ENCODE measurements at regions not wholly inside any gene's neighbourhood (a gene's known extent, or its start where the extent isn't known, plus 50 kb on each side); places are given as distances from the start of the nearest gene placed in this dataset.

DNA sequence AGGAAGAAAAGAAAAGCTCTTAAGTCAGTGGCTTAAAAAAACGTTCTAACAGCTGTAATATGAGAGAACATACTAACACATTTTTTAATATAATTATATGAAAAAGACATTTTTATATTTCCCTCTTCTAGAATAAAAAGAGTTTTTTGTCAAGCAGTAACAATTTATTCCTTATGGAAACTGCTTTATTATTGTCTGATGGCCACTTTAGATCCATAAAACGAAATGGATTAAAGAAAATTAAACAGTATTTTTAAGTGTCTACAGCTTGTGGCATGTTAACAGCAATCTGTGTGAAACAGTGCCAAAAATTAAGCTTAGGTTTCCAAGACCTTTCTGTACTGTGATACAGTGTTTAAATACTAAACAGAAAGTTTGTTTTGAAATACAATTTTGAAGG, 55.5 kb upstream of the TENM3 start:
- H4K20me1 ChIP-seq (ENCODE audit: control insufficient read depth, insufficient read depth), result no peaks in the 10 kb centered on the region
- no peak overlapping the region for H3K4me2 ChIP-seq (ENCODE audit: control insufficient read depth, insufficient read depth)
- no peaks in the 10 kb centered on the region for H3K27me3 ChIP-seq (replicated peaks in 1 of 2; ENCODE audit: control insufficient read depth in 2 of 2, insufficient read depth in 2 of 2, low read length in 1 of 2)
- RAD21 ChIA-PET (ENCODE audit: unreplicated experiment), result no interaction called here
- SMC1A ChIA-PET (ENCODE audit: uncharacterized antibody, unreplicated experiment), result interaction anchor here (0.7 kb wide), 1 partner anchor 329 kb away, joined by 3 read pairs; no protein-coding TSS in a partner anchor
- no peaks in the 10 kb centered on the region for H3K36me3 ChIP-seq (ENCODE audit: control insufficient read depth in 2 of 2, insufficient read depth in 2 of 2, low read length in 1 of 2)
- no peak for TF ChIP-seq TBL1XR1 (IDR thresholded peaks at IDR 0.05; ENCODE audit: low read depth, low read length)
- TF ChIP-seq IKZF1 (conservative IDR thresholded peaks at IDR 0.05), result no peak
- TF ChIP-seq EGR1 (IDR thresholded peaks at IDR 0.05; ENCODE audit: borderline replicate concordance in 1 of 2, low read depth in 2 of 2, low read length in 2 of 2), result no peak
- no peak for TF ChIP-seq SMAD1 (IDR thresholded peaks at IDR 0.05; ENCODE audit: low read depth, partially characterized antibody)
- no peak for TF ChIP-seq TCF3 (IDR thresholded peaks at IDR 0.05; ENCODE audit: borderline replicate concordance, insufficient read depth, low read depth, low read length)
- intact Hi-C loops (cut with micrococcal nuclease; ENCODE audit: unreplicated experiment), result no loop called here
- no TSS peak for BruUV-seq (replicated peaks)
- H3K4me1 ChIP-seq (ENCODE audit: control insufficient read depth, insufficient read depth, low read length), result no peaks in the 10 kb centered on the region
- H3K9ac ChIP-seq (ENCODE audit: control insufficient read depth, insufficient read depth, low read length), result no peak overlapping the region
- no peak overlapping the region for H3K4me3 ChIP-seq
- POLR2A ChIA-PET, result no interaction called here
- 0% methylated on average over 2 of the region's 2 CpGs for WGBS (ENCODE audit: insufficient coverage, insufficient replicate concordance, low lambda C conversion rate, missing lambda C conversion rate)
- no peaks in the 10 kb centered on the region for H3K9me3 ChIP-seq (replicated peaks; ENCODE audit: control insufficient read depth, insufficient read depth, low read length)
- in situ Hi-C loops (cut with MboI), result no loop called here
- H3K27ac ChIP-seq (ENCODE audit: control insufficient read depth, insufficient read depth), result no peak overlapping the region
- no peaks in the 10 kb centered on the region for H3K79me2 ChIP-seq (ENCODE audit: control insufficient read depth, insufficient read depth, low read length)
- FAIRE-seq (no peak), DNase-seq (ENCODE audit: low read depth, low spot score) (no peak), ATAC-seq (no peak)
- CTCF ChIA-PET, result interaction anchor here (0.7 to 1.3 kb wide), 2 partner anchors 10 to 166 kb away, joined by 3 read pairs; no protein-coding TSS in a partner anchor
- H2AFZ ChIP-seq (ENCODE audit: control insufficient read depth, low read depth, low read length), result no peak overlapping the region

GRCh38 chr4:182188622-182189021, 54.6 kb upstream of the TENM3 start:
- WGBS (ENCODE audit: insufficient coverage, insufficient replicate concordance, low lambda C conversion rate, missing lambda C conversion rate), result 2% methylated on average over 3 of the region's 3 CpGs
- Histone ChIP-seq H4K20me1 (ENCODE audit: control insufficient read depth, insufficient read depth) (no peaks in the 10 kb centered on the region), H3K4me2 (ENCODE audit: control insufficient read depth, insufficient read depth) (no peak overlapping the region), H3K4me3 (no peak overlapping the region), H2AFZ (ENCODE audit: control insufficient read depth, low read depth, low read length) (no peak overlapping the region), H3K4me1 (ENCODE audit: control insufficient read depth, insufficient read depth, low read length) (no peaks in the 10 kb centered on the region), H3K36me3 (ENCODE audit: control insufficient read depth in 2 of 2, insufficient read depth in 2 of 2, low read length in 1 of 2) (no peaks in the 10 kb centered on the region), H3K27ac (ENCODE audit: control insufficient read depth, insufficient read depth) (no peak overlapping the region), H3K79me2 (ENCODE audit: control insufficient read depth, insufficient read depth, low read length) (no peaks in the 10 kb centered on the region), H3K27me3 (replicated peaks in 1 of 2; ENCODE audit: control insufficient read depth in 2 of 2, insufficient read depth in 2 of 2, low read length in 1 of 2) (no peaks in the 10 kb centered on the region), H3K9me3 (replicated peaks; ENCODE audit: control insufficient read depth, insufficient read depth, low read length) (no peaks in the 10 kb centered on the region), H3K9ac (ENCODE audit: control insufficient read depth, insufficient read depth, low read length) (no peak overlapping the region)
- no TSS peak for BruUV-seq (replicated peaks)
- no peak for ATAC-seq
- CTCF ChIA-PET, result interaction anchor here (0.5 kb wide), 1 partner anchor 874 kb away, joined by 3 read pairs; no protein-coding TSS in a partner anchor
- intact Hi-C loops (cut with micrococcal nuclease; ENCODE audit: unreplicated experiment), result no loop called here
- RAD21 ChIA-PET (ENCODE audit: unreplicated experiment), result no interaction called here
- SMC1A ChIA-PET (ENCODE audit: uncharacterized antibody, unreplicated experiment), result no interaction called here
- POLR2A ChIA-PET, result no interaction called here
- FAIRE-seq, result no peak
- in situ Hi-C loops (cut with MboI), result no loop called here
- DNase-seq (ENCODE audit: low read depth, low spot score), result no peak
- TF ChIP-seq BCL11A (IDR thresholded peaks at IDR 0.05; ENCODE audit: low read depth, low read length), result no peak
- TF ChIP-seq BACH1 (IDR thresholded peaks at IDR 0.05; ENCODE audit: borderline replicate concordance), result no peak
- TF ChIP-seq NBN (IDR thresholded peaks at IDR 0.05), result no peak
- TF ChIP-seq MTA3 (IDR thresholded peaks at IDR 0.05; ENCODE audit: borderline replicate concordance, low read length), result no peak
- TF ChIP-seq POLR2AphosphoS2 (IDR thresholded peaks at IDR 0.05; ENCODE audit: low read depth, low read length), result no peak
- no peak for TF ChIP-seq KLF5 (IDR thresholded peaks at IDR 0.05; ENCODE audit: partially characterized antibody)
- no peak for TF ChIP-seq ZBTB40 (IDR thresholded peaks at IDR 0.05; ENCODE audit: borderline replicate concordance)
- no peak for TF ChIP-seq RFX5 (IDR thresholded peaks at IDR 0.05; ENCODE audit: low read depth, low read length)
- TF ChIP-seq DPF2 (IDR thresholded peaks at IDR 0.05), result no peak
- no peak for TF ChIP-seq RELA (IDR thresholded peaks at IDR 0.05; ENCODE audit: borderline replicate concordance, partially characterized antibody)
- no peak for TF ChIP-seq SRF (IDR thresholded peaks at IDR 0.05; ENCODE audit: low read depth in 2 of 2, low read length in 2 of 2)
- TF ChIP-seq NR2F1 (conservative IDR thresholded peaks at IDR 0.05), result no peak
- no peak for TF ChIP-seq RCOR1 (conservative IDR thresholded peaks at IDR 0.05; ENCODE audit: low read depth, low read length)

All from GM12878 (cell line).